ENCODE measurements at regions not wholly inside any gene's neighbourhood (a gene's known extent, or its start where the extent isn't known, plus 50 kb on each side); places are given as distances from the start of the nearest gene placed in this dataset.
"Not testable (repeated sequence)": the region's sequence is repeated elsewhere in the genome, so short reads cannot be mapped to it uniquely, and the experiment has no call there.

- no peaks in the 10 kb centered on the region for H4K20me1 ChIP-seq (ENCODE audit: insufficient read depth, low read length)
- no peak for TF ChIP-seq CTCF (IDR thresholded peaks at IDR 0.05; ENCODE audit: extremely low read depth, low read depth, low read length)
- H3K4me2 ChIP-seq (ENCODE audit: insufficient read depth, low read length): no peak overlapping the region
- no peak overlapping the region for H2AFZ ChIP-seq (ENCODE audit: low read length)
- DNase-seq (ENCODE audit: insufficient read length, low spot score, missing footprints): no peak
- H3K79me2 ChIP-seq (ENCODE audit: insufficient read depth, low read length): no peaks in the 10 kb centered on the region
- H3K36me3 ChIP-seq (ENCODE audit: insufficient read depth, low read length): no peaks in the 10 kb centered on the region
- peaks cover 2% of the 10 kb centered on the region for H3K9me3 ChIP-seq (ENCODE audit: low read depth, low read length)
- no peak overlapping the region for H3K4me3 ChIP-seq (ENCODE audit: insufficient read depth, low read length)
- no peak overlapping the region for H3K27ac ChIP-seq (ENCODE audit: low read depth, low read length)
- no peaks in the 10 kb centered on the region for H3K4me1 ChIP-seq (ENCODE audit: insufficient read depth, low read length)
- no peaks in the 10 kb centered on the region for H3K27me3 ChIP-seq (ENCODE audit: insufficient read depth, low read length)
These were observed 230.0 kb downstream of the BCHE start for GRCh38 chr3:165607221-165607620.

GRCh38 chr3:165603196-165603595 lies 234.0 kb downstream of the BCHE start:
- Histone ChIP-seq H3K79me2 (ENCODE audit: insufficient read depth, low read length) (no peaks in the 10 kb centered on the region), H3K27me3 (ENCODE audit: insufficient read depth, low read length) (no peaks in the 10 kb centered on the region)
- no peak for TF ChIP-seq CTCF (IDR thresholded peaks at IDR 0.05; ENCODE audit: extremely low read depth, low read depth, low read length)

GRCh38 chr3:165572566-165572965 lies 264.7 kb downstream of the BCHE start:
- H2AFZ ChIP-seq (ENCODE audit: low read length); DNase-seq (ENCODE audit: insufficient read length, low spot score, missing footprints); H3K79me2 ChIP-seq (ENCODE audit: insufficient read depth, low read length); H3K36me3 ChIP-seq (ENCODE audit: insufficient read depth, low read length); H3K9me3 ChIP-seq (ENCODE audit: low read depth, low read length); H3K27me3 ChIP-seq (ENCODE audit: insufficient read depth, low read length); H3K27ac ChIP-seq (ENCODE audit: low read depth, low read length); H4K20me1 ChIP-seq (ENCODE audit: insufficient read depth, low read length); H3K4me2 ChIP-seq (ENCODE audit: insufficient read depth, low read length); H3K4me3 ChIP-seq (ENCODE audit: insufficient read depth, low read length); H3K4me1 ChIP-seq (ENCODE audit: insufficient read depth, low read length): not testable (repeated sequence)

More at GRCh38 chr3:165603196-165603595, 234.0 kb downstream of the BCHE start:
- Histone ChIP-seq H3K4me3 (ENCODE audit: insufficient read depth, low read length) (no peak overlapping the region), H3K27ac (ENCODE audit: low read depth, low read length) (no peak overlapping the region), H2AFZ (ENCODE audit: low read length) (no peak overlapping the region), H4K20me1 (ENCODE audit: insufficient read depth, low read length) (no peaks in the 10 kb centered on the region), H3K36me3 (ENCODE audit: insufficient read depth, low read length) (no peaks in the 10 kb centered on the region), H3K9me3 (ENCODE audit: low read depth, low read length) (peaks cover 2% of the 10 kb centered on the region), H3K4me1 (ENCODE audit: insufficient read depth, low read length) (no peaks in the 10 kb centered on the region), H3K4me2 (ENCODE audit: insufficient read depth, low read length) (no peak overlapping the region)
- no peak for DNase-seq (ENCODE audit: insufficient read length, low spot score, missing footprints)

- DNase-seq (ENCODE audit: insufficient read length, low spot score, missing footprints): no peak
- Histone ChIP-seq H3K79me2 (ENCODE audit: insufficient read depth, low read length) (no peaks in the 10 kb centered on the region), H3K4me3 (ENCODE audit: insufficient read depth, low read length) (no peak overlapping the region), H3K4me1 (ENCODE audit: insufficient read depth, low read length) (no peaks in the 10 kb centered on the region), H2AFZ (ENCODE audit: low read length) (no peak overlapping the region), H3K9me3 (ENCODE audit: low read depth, low read length) (no peaks in the 10 kb centered on the region), H3K36me3 (ENCODE audit: insufficient read depth, low read length) (no peaks in the 10 kb centered on the region), H3K27ac (ENCODE audit: low read depth, low read length) (no peak overlapping the region), H4K20me1 (ENCODE audit: insufficient read depth, low read length) (no peaks in the 10 kb centered on the region), H3K4me2 (ENCODE audit: insufficient read depth, low read length) (no peak overlapping the region), H3K27me3 (ENCODE audit: insufficient read depth, low read length) (no peaks in the 10 kb centered on the region)
- no peak for TF ChIP-seq CTCF (IDR thresholded peaks at IDR 0.05; ENCODE audit: extremely low read depth, low read depth, low read length)
These were observed 268.2 kb downstream of the BCHE start for GRCh38 chr3:165568907-165569462.
